A172 (cell line): ENCODE measurements at regions not wholly inside any gene's neighbourhood (a gene's known extent, or its start where the extent isn't known, plus 50 kb on each side); places are given as distances from the start of the nearest gene placed in this dataset.

Experiments
- DNase-seq: peaks from one replicate; pipeline ENCODE4 v3.0.0-alpha.2; 2015; ENCODE audit warnings: low spot score

- DNase-seq: no peak
Measured at GRCh38 chr5:167673942-167674341, 617.5 kb upstream of the WWC1 start.

GRCh38 chr5:167678481-167678880, 613.0 kb upstream of the WWC1 start:
- DNase-seq: peak; percentile 46

- peak; percentile 47 for DNase-seq
Measured at GRCh38 chr5:167684251-167684650, 607.2 kb upstream of the WWC1 start.

GRCh38 chr5:167688341-167689130, 602.9 kb upstream of the WWC1 start:
- no peak for DNase-seq

- no peak for DNase-seq
Measured at GRCh38 chr5:167694325-167695147, 596.9 kb upstream of the WWC1 start.

GRCh38 chr5:167696558-167697314, 594.7 kb upstream of the WWC1 start:
- no peak for DNase-seq

GRCh38 chr5:167699432-167699831, 592.0 kb upstream of the WWC1 start:
- DNase-seq: peak; percentile 100

- DNase-seq: no peak
Measured at GRCh38 chr5:167701051-167701450, 590.4 kb upstream of the WWC1 start.

- DNase-seq: no peak
Measured at GRCh38 chr5:167702014-167702413, 589.4 kb upstream of the WWC1 start.

GRCh38 chr5:167708449-167708848, 583.0 kb upstream of the WWC1 start:
- no peak for DNase-seq

- DNase-seq: no peak
Measured at GRCh38 chr5:167709625-167710024, 581.8 kb upstream of the WWC1 start.

GRCh38 chr5:167710444-167711073, 580.9 kb upstream of the WWC1 start:
- DNase-seq: no peak

GRCh38 chr5:167712986-167713585, 578.4 kb upstream of the WWC1 start:
- no peak for DNase-seq

- DNase-seq: no peak
Measured at GRCh38 chr5:167713896-167714295, 577.5 kb upstream of the WWC1 start.

- no peak for DNase-seq
Measured at GRCh38 chr5:167716126-167716775, 575.2 kb upstream of the WWC1 start.

GRCh38 chr5:167720259-167720658, 571.2 kb upstream of the WWC1 start:
- no peak for DNase-seq

GRCh38 chr5:167720676-167721260, 570.7 kb upstream of the WWC1 start:
- no peak for DNase-seq

GRCh38 chr5:167721926-167722440, 569.5 kb upstream of the WWC1 start:
- DNase-seq: no peak

GRCh38 chr5:167723254-167723871, 568.1 kb upstream of the WWC1 start:
- peak; percentile 81 for DNase-seq

- no peak for DNase-seq
Measured at GRCh38 chr5:167725264-167725663, 566.2 kb upstream of the WWC1 start.
